ENCODE measurements at regions not wholly inside any gene's neighbourhood (a gene's known extent, or its start where the extent isn't known, plus 50 kb on each side); places are given as distances from the start of the nearest gene placed in this dataset.

GRCh38 chr10:89954787-89955566 is 253.6 kb downstream of the KIF20B start:
- FAIRE-seq (no peak), DNase-seq (ENCODE audit: low spot score) (no peak), ATAC-seq (no peak)
- Histone ChIP-seq H3K4me1 (ENCODE audit: insufficient read depth, low read length) (no peaks in the 10 kb centered on the region), H4K20me1 (ENCODE audit: insufficient read depth, low read length) (no peaks in the 10 kb centered on the region), H3K4me3 (replicated peaks in 1 of 3; ENCODE audit: insufficient read depth in 1 of 3, low read depth in 2 of 3, low read length in 3 of 3) (no peak overlapping the region), H3K9ac (ENCODE audit: insufficient read depth, low read depth, low read length) (no peak overlapping the region), H3K4me2 (ENCODE audit: low read depth, low read length) (no peak overlapping the region), H3K27me3 (ENCODE audit: control insufficient read depth in 1 of 2, insufficient read depth in 2 of 2, low read length in 2 of 2) (no peaks in the 10 kb centered on the region), H3K27ac (ENCODE audit: extremely low read length, insufficient read depth, low read length) (no peak overlapping the region), H2AFZ (ENCODE audit: low read length) (no peak overlapping the region), H3K9me3 (ENCODE audit: low read length) (no peaks in the 10 kb centered on the region), H3K79me2 (ENCODE audit: insufficient read depth, low read length) (no peaks in the 10 kb centered on the region), H3K36me3 (replicated peaks in 1 of 2; ENCODE audit: control insufficient read depth in 1 of 2, insufficient read depth in 2 of 2, low read length in 2 of 2) (no peaks in the 10 kb centered on the region)
- TF ChIP-seq AHDC1 (CRISPR knock-in tag; IDR thresholded peaks at IDR 0.05; ENCODE audit: borderline replicate concordance) (no peak), RXRB (CRISPR knock-in tag; IDR thresholded peaks at IDR 0.05; ENCODE audit: borderline replicate concordance) (no peak), DPF2 (CRISPR knock-in tag; IDR thresholded peaks at IDR 0.05; ENCODE audit: borderline replicate concordance, low read depth) (no peak), ZNF331 (CRISPR knock-in tag; IDR thresholded peaks at IDR 0.05) (no peak), SP2 (CRISPR knock-in tag; IDR thresholded peaks at IDR 0.05) (no peak), FOXA1 (IDR thresholded peaks at IDR 0.05) (no peak), FOXA1 (CRISPR knock-in tag; IDR thresholded peaks at IDR 0.05) (no peak), BRCA1 (CRISPR knock-in tag; IDR thresholded peaks at IDR 0.05) (no peak), ZNF773 (CRISPR knock-in tag; IDR thresholded peaks at IDR 0.05; ENCODE audit: borderline replicate concordance) (no peak), SATB2 (CRISPR knock-in tag; IDR thresholded peaks at IDR 0.05) (no peak), PAXIP1 (CRISPR knock-in tag; conservative IDR thresholded peaks at IDR 0.05) (no peak), ZNF878 (CRISPR knock-in tag; IDR thresholded peaks at IDR 0.05) (no peak), ZNF24 (IDR thresholded peaks at IDR 0.05) (no peak)
- in situ Hi-C loops (cut with HindIII; ENCODE audit: extremely low pct_ligation_motif_present, low pct_unique_long_range_greater_than_20kb): no loop called here
- POLR2A ChIA-PET: no interaction called here
- CTCF ChIA-PET (ENCODE audit: low intra/inter-chr PET ratio, low total read pairs): no interaction called here
- intact Hi-C loops (cut with micrococcal nuclease; ENCODE audit: unreplicated experiment): loop anchor here (2.0 kb wide), 1 partner anchor 638 kb away; no protein-coding TSS in a partner anchor
- BruUV-seq (replicated peaks): no TSS peak

All from HepG2 (cell line).